HG02884 (cell line): ENCODE measurements at regions not wholly inside any gene's neighbourhood (a gene's known extent, or its start where the extent isn't known, plus 50 kb on each side); places are given as distances from the start of the nearest gene placed in this dataset.

Source experiments
- ATAC-seq: cut with Tn5 transposase; IDR thresholded peaks from one replicate; pipeline ENCODE4 v1.9.1; 2021; ENCODE audit warnings: mild to moderate bottlenecking, moderate library complexity; ENCODE audit not compliant: unreplicated experiment

- ATAC-seq = peak; percentile 87
Observed at GRCh38 chr2:234308813-234309195, 188.1 kb downstream of the ARL4C start.

- ATAC-seq = no peak
Observed at GRCh38 chr2:234308073-234308812, 188.6 kb downstream of the ARL4C start.

GRCh38 chr2:234307322-234307961 lies 189.4 kb downstream of the ARL4C start:
- ATAC-seq = no peak

DNA sequence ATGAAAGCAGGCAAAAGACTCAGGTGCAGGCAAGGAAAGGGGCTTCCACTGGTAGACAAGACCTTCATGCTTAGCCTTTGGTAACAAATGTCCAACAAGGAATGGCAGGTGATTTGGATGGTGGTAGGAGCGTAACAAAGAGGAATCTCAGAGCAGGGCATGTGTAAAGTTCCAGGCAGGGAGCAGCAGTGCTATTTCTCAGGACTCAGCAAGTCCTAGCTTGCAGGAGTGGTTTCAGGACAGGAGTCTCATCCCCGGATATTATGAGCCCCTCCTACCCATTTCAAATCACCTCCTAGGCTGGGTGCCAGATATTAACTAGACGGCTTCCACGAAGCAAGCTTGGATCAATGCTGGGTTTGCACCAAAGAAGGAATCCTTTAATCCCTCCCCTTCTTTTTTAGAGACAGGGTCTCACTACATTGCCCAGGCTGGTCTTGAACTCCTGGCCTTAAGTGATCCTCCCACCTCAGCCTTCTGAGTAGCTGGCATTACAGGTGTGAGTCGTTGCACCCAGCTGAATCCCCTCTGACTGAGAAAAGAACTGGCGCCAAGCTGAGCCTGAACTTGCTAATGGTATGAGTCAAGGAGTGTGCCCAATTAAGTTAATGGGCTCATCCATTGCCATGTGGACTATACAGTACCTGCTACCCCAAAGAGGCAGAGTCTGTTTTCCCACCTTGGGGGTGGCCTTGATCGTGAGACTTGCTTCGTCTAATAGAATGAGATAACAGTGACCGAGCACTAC lies 190.3 kb downstream of the ARL4C start:
- no peak for ATAC-seq

GRCh38 chr2:234305846-234306245 lies 191.0 kb downstream of the ARL4C start:
- no peak for ATAC-seq

- ATAC-seq = no peak
Observed at GRCh38 chr2:234304950-234305349, 191.9 kb downstream of the ARL4C start.

- no peak for ATAC-seq
Observed at GRCh38 chr2:234302664-234302991, 194.3 kb downstream of the ARL4C start.

GRCh38 chr2:234300932-234301823 lies 195.7 kb downstream of the ARL4C start:
- ATAC-seq = no peak

GRCh38 chr2:234300391-234300925 lies 196.4 kb downstream of the ARL4C start:
- no peak for ATAC-seq

GRCh38 chr2:234298918-234299317 lies 198.0 kb downstream of the ARL4C start:
- no peak for ATAC-seq

DNA sequence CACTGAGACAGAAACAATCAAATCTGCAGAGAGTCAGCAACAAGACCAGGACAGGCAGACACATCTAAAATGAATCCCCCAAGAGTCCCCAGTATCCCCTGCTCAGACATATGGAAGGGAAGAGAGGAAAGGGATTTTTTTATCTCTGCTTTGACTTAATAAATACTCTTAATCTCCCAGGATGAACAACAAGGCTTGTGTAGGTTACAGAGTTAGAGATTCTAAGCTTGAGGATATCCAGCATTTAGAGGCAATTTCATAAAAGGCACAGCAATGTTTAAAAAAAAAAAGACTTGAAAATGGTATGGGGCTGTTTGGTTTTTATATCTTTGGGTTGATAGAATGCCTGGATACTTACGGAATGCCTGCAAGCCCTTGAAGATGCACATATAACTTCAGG lies 199.9 kb downstream of the ARL4C start:
- no peak for ATAC-seq

DNA sequence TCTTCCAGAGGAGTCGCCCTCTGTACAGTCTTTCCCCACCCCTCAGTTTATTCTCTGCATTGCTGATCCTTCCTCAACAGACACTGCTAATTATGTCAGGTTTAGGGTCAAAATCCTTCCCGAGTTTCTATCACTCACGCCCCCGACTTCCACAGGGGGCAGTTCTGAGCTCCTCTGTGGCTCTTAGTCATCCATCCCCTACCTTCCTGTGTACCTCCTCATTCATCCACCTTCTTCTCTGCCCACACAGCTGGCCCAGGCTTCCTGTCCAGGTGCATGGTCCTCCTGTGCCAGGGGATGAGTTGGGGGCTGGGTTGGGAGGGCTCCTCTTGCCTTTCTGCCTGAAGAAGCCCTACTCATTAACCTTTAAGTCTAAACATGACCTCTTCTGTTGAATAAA lies 202.9 kb downstream of the ARL4C start:
- no peak for ATAC-seq

DNA sequence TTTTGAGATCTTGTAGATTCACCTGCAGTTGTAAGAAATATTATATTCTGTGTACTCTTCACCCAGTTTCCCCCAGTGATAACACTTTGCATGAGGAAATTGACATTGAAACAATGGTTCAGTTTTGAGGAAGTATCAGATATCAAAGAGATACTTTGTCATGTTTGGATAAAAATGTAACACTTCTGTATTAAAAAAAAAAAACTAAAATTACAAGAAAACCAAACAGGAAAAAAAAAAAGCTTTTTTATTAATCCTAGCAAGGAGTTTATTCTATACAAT lies 204.0 kb downstream of the ARL4C start:
- no peak for ATAC-seq

DNA sequence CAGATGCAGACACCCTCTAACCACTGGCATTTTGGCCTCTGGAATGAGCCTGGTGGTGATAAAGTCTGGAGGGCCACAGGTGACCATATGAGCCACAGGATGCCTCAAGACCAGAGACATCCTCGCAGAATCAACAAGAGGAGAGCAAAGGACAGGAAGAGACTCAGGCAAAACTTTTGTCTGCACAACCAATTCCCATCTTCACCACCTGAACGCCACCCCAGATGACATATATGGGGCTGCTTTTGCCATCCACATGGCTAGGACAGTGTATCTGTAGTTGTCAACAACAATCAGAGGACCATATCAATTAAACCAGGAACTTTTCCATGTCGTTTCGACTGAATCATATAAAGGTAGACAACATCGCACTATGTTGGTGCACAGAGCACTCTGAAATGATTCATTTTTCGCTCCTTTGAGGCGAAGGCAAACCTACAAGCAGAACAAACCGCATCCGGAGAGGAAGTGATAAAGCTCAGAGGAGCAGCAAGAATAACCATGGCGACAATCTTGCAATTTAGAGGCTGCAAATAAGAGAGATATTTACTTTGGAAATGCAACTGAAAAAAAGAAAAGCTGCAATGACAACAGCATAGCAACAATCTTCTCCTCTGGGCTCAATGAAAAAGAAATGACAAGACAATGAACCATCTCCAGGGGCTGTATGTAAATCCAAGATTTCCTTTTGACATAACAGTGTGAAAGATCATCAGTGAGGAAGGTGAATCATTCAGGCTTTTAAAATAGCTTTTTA lies 204.5 kb downstream of the ARL4C start:
- peak; percentile 55 for ATAC-seq

DNA sequence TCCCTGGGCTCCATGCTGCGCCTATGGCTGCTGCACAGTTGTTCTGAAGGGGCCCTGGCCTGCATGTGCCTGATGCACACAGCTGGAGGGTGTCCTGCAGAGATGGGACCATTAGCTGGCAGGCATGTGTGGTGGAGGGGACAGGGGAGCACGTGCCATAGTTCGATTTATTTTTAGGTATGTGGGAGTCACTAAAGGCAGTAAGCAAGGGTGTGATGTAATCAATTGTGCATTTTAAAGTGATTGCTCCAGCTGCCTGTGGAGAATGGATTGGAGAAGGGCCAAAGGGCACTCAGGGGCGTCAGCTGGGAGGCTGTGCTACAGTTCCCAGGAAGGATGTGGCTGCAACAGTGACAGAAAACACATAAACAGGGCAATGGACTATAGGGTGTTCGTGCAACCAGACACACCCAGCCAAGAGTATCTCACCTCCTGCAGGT lies 205.1 kb downstream of the ARL4C start:
- ATAC-seq = peak; percentile 18

GRCh38 chr2:234290671-234291070 lies 206.2 kb downstream of the ARL4C start:
- ATAC-seq = peak; percentile 44

DNA sequence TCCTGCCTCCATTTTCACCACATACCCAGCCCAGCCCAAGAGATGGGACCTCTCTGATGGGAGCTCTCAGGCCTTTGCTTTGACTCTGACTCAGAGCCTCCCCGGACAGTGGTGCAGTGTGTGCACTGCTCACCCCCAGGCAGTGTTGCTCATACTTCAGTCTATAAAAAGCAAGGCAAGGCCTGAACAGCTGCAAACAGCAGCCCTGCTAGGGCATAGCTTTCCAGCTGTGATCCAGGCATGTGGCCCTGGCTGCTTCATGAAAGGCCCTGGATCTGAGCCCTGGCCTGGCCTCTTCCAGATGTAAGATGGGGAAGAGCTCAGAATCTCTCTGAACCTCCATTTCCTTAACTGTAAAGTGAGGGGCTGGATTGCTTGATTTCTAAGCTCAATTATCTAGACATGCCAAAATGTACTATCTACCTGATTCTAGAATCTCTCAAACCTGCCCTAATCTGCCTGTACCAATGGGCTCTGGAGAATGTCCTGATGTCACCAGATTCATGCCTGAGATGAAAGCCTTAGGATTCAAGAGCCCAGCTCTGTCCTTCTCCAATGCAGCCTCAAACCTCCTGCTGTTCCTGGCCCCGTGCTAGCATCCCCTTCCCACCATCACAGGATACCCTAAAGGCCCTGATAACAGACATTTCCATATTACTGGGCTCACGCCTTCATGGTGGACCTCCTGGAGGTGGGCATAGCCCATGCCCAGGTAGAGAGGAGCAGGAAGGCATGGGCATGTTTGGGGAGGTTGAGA lies 206.9 kb downstream of the ARL4C start:
- ATAC-seq = no peak

GRCh38 chr2:234288974-234289455 lies 207.9 kb downstream of the ARL4C start:
- no peak for ATAC-seq

DNA sequence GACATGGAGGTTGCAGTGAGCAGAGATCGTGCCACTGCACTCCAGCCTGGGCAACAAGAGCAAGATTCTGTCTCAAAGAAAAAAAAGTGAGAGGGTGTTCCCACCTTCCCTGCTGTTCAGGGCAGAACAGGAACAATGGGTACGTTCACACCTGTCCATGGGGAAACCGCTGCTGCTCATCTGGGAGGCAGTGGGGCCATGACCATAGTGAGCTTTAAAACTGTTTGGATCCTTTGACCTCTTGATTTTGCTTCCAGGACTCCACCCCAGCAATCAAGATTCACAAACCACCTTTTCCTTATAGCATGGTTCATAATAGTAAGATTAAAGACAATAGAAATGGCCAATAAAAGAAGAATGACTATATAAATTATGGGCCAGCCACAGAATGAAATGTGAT lies 209.2 kb downstream of the ARL4C start:
- ATAC-seq = no peak
